HepG2 (cell line): ENCODE measurements at regions not wholly inside any gene's neighbourhood (a gene's known extent, or its start where the extent isn't known, plus 50 kb on each side); places are given as distances from the start of the nearest gene placed in this dataset.

ENCODE experiments used
- ATAC-seq: fragments of 200-7000 bp; cut with Tn5 transposase; 3 replicates; pipeline ENCODE4 v1.9.1; 2020; ENCODE audit warnings: mild to moderate bottlenecking, moderate library complexity
- BruUV-seq: library from RNA; stranded (reverse); fragments of 400-500 nt; replicated peaks from 2 replicates; lab custom pipeline; 2021; lab: Mats Ljungman, UMichigan
- CTCF ChIA-PET: fragments of 300-600 bp; formaldehyde crosslinking; extraction: SDS; loops from one replicate; lab custom pipeline; 2021; ENCODE audit warnings: low total read pairs, inconsistent platforms, low intra/inter-chr PET ratio; lab: Yijun Ruan, JAX
- POLR2A ChIA-PET: fragments of 350-600 bp; sonication (Branson Sonifier 250); formaldehyde crosslinking; loops from one replicate; lab custom pipeline; 2020; ENCODE audit warnings: antibody characterized with exemption, inconsistent platforms; lab: Yijun Ruan, JAX
- DNase-seq: peaks from one replicate; pipeline ENCODE4 v3.0.0-alpha.2; 2015; ENCODE audit warnings: low spot score
- FAIRE-seq: peaks from 3 replicates; lab custom pipeline; 2011; peaks lifted over from hg19 to GRCh38; lab: Jason Lieb, UNC
- H2AFZ ChIP-seq: one replicate; pipeline ENCODE4 v1.6.1; 2011; ENCODE audit warnings: low read length, inconsistent platforms
- H3K27ac ChIP-seq: fragments of 300-600 bp; 3 replicates; pipeline ENCODE4 v1.8.0; 2011; ENCODE audit warnings: mixed run types, mild to moderate bottlenecking, mixed read lengths, low read length, inconsistent platforms; ENCODE audit not compliant: insufficient read depth; ENCODE audit errors: extremely low read length
- H3K27me3 ChIP-seq, 2 experiments: fragments of 200-600 bp in 1 of 2; 2 replicates in 1 of 2; 3 replicates in 1 of 2; pipeline versions ENCODE4 v1.6.0 to v1.8.0; 2011; ENCODE audit warnings: low read length in 2 of 2, mild to moderate bottlenecking in 2 of 2, moderate library complexity in 2 of 2, inconsistent platforms in 1 of 2; ENCODE audit not compliant: insufficient read depth in 2 of 2, control insufficient read depth in 1 of 2
- H3K36me3 ChIP-seq, 2 experiments: fragments of 200-600 bp in 1 of 2; replicated peaks in 1 of 2; 2 replicates in 1 of 2; 3 replicates in 1 of 2; pipeline versions ENCODE4 v1.5.1 to v1.8.0; 2011; ENCODE audit warnings: low read length in 2 of 2, inconsistent platforms in 1 of 2; ENCODE audit not compliant: insufficient read depth in 2 of 2, control insufficient read depth in 1 of 2
- H3K4me1 ChIP-seq: 2 replicates; pipeline ENCODE4 v1.5.1; 2012; ENCODE audit warnings: low read length, inconsistent platforms; ENCODE audit not compliant: insufficient read depth
- H3K4me2 ChIP-seq: 2 replicates; pipeline ENCODE4 v1.6.0; 2011; ENCODE audit warnings: low read depth, low read length, inconsistent platforms
- H3K4me3 ChIP-seq, 3 experiments: fragments of 200-600 bp in 1 of 3; sonication (generic), shearing (Covaris generic) in 1 of 3; replicated peaks in 1 of 3; 2 replicates each; pipeline ENCODE4 v1.5.1; 2011 to 2016; ENCODE audit warnings: low read length in 3 of 3, inconsistent platforms in 2 of 3, low read depth in 2 of 3, mild to moderate bottlenecking in 2 of 3, control low read depth in 1 of 3, mixed read lengths in 1 of 3; ENCODE audit not compliant: insufficient read depth in 1 of 3
- H3K79me2 ChIP-seq: one replicate; pipeline ENCODE4 v1.6.1; 2011; ENCODE audit warnings: low read length, inconsistent platforms; ENCODE audit not compliant: insufficient read depth
- H3K9ac ChIP-seq: 2 replicates; pipeline ENCODE4 v1.6.0; 2011; ENCODE audit warnings: mild to moderate bottlenecking, low read depth, low read length, inconsistent platforms; ENCODE audit not compliant: insufficient read depth
- H3K9me3 ChIP-seq: 2 replicates; pipeline ENCODE4 v1.5.1; 2012; ENCODE audit warnings: mild to moderate bottlenecking, low read length
- H4K20me1 ChIP-seq: 2 replicates; pipeline ENCODE4 v1.6.0; 2011; ENCODE audit warnings: inconsistent platforms, mild to moderate bottlenecking, low read length, moderate library complexity; ENCODE audit not compliant: insufficient read depth
- HOXA5 ChIP-seq: sonication (generic); formaldehyde crosslinking; IDR thresholded peaks from 2 replicates; pipeline ENCODE4 v1.4.0; 2020; ENCODE audit warnings: missing genetic modification reagents
- NR1H2 ChIP-seq: sonication (generic); formaldehyde crosslinking; IDR thresholded peaks from 2 replicates; pipeline ENCODE4 v1.8.1; 2022; ENCODE audit warnings: low read depth, missing genetic modification reagents, borderline replicate concordance
- RXRB ChIP-seq: IDR thresholded peaks from 2 replicates; pipeline ENCODE4 v1.6.1; 2016; ENCODE audit warnings: borderline replicate concordance, missing genetic modification reagents, missing compliant biosample characterization
- ZBTB4 ChIP-seq: sonication (generic); formaldehyde crosslinking; IDR thresholded peaks from 2 replicates; pipeline ENCODE4 v1.4.0; 2020; ENCODE audit warnings: missing genetic modification reagents, mild to moderate bottlenecking, borderline replicate concordance
- in situ Hi-C: cut with HindIII; loops from 2 replicates; pipeline ENCODE4 v1.10.0; 2017; ENCODE audit warnings: low pct_unique_long_range_greater_than_20kb; ENCODE audit not compliant: extremely low pct_ligation_motif_present
- intact Hi-C: fragments of 100-400 bp; cut with micrococcal nuclease; formaldehyde crosslinking; loops from one replicate; pipeline ENCODE4 v1.10.0; 2022; ENCODE audit not compliant: unreplicated experiment

- TF ChIP-seq ZBTB4 (no peak), NR1H2 (no peak)
- TF ChIP-seq, all 625 proteins: peak for 0
These were observed 227.7 kb upstream of the GPRIN3 start (continued) for GRCh38 chr4:89535251-89535650.

- ATAC-seq: no peak
- no peak for TF ChIP-seq HOXA5 (CRISPR knock-in tag)
- TF ChIP-seq RXRB (CRISPR knock-in tag): no peak
- TF ChIP-seq, all 625 proteins: peak for 0
- no peaks in the 10 kb centered on the region for H4K20me1 ChIP-seq
- FAIRE-seq: no peak
- no TSS peak for BruUV-seq
- no peak overlapping the region for H3K9ac ChIP-seq
- CTCF ChIA-PET: no interaction called here
- in situ Hi-C loops (no loop called here), intact Hi-C loops (no loop called here)
- H3K9me3 ChIP-seq: no peaks in the 10 kb centered on the region
- no peak overlapping the region for H2AFZ ChIP-seq
- H3K79me2 ChIP-seq: no peaks in the 10 kb centered on the region
- no peaks in the 10 kb centered on the region for H3K4me1 ChIP-seq
- H3K4me2 ChIP-seq: no peak overlapping the region
- no peak overlapping the region for H3K27ac ChIP-seq
- POLR2A ChIA-PET: no interaction called here
- no peaks in the 10 kb centered on the region for H3K27me3 ChIP-seq
- no peaks in the 10 kb centered on the region for H3K36me3 ChIP-seq
- no peak overlapping the region for H3K4me3 ChIP-seq
- no peak for DNase-seq
These were observed 226.8 kb upstream of the GPRIN3 start for GRCh38 chr4:89534356-89534755.
